ENCODE measurements at regions not wholly inside any gene's neighbourhood (a gene's known extent, or its start where the extent isn't known, plus 50 kb on each side); places are given as distances from the start of the nearest gene placed in this dataset.

DNA sequence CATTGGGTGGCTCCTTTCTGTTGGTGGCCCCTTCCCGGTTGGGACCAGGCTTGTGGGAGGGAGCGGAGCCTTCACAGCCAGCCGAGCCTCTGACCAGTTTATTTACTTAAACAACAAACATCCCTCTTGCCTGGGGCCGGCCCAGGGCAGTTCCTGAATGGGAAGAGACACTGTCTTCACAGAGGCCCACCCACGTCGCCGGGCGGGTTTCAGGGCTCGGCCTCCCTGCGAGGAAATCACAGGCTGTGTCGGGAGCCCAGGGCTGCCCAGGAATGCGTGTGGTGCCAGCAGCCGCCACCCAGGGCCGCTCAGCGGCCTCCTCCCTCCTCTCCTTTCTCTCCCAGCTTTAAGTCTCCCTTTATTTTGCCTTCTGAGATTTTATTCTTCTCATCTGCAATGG lies 132.5 kb downstream of the HSD17B3 start (continued):
- TF ChIP-seq, protein P1, sequence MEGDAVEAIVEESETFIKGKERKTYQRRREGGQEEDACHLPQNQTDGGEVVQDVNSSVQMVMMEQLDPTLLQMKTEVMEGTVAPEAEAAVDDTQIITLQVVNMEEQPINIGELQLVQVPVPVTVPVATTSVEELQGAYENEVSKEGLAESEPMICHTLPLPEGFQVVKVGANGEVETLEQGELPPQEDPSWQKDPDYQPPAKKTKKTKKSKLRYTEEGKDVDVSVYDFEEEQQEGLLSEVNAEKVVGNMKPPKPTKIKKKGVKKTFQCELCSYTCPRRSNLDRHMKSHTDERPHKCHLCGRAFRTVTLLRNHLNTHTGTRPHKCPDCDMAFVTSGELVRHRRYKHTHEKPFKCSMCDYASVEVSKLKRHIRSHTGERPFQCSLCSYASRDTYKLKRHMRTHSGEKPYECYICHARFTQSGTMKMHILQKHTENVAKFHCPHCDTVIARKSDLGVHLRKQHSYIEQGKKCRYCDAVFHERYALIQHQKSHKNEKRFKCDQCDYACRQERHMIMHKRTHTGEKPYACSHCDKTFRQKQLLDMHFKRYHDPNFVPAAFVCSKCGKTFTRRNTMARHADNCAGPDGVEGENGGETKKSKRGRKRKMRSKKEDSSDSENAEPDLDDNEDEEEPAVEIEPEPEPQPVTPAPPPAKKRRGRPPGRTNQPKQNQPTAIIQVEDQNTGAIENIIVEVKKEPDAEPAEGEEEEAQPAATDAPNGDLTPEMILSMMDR (conservative IDR thresholded peaks at IDR 0.05; ENCODE audit: low read depth in 2 of 2), result no peak
- TF ChIP-seq JUNB (IDR thresholded peaks at IDR 0.05; ENCODE audit: unreplicated experiment), result no peak
- no peak for TF ChIP-seq ZNF331 (CRISPR knock-in tag; IDR thresholded peaks at IDR 0.05; ENCODE audit: low read depth)
- TF ChIP-seq CREB1 (CRISPR knock-in tag; IDR thresholded peaks at IDR 0.05; ENCODE audit: low read depth), result no peak
- TF ChIP-seq STAT1 (IDR thresholded peaks at IDR 0.05; ENCODE audit: unreplicated experiment), result no peak
- TF ChIP-seq ZNF114 (CRISPR knock-in tag; IDR thresholded peaks at IDR 0.05), result no peak
- TF ChIP-seq EZH2phosphoT487 (IDR thresholded peaks at IDR 0.05; ENCODE audit: unreplicated experiment), result no peak
- no peak for TF ChIP-seq POLR2AphosphoS5 (IDR thresholded peaks at IDR 0.05; ENCODE audit: low read depth)
- no peak for TF ChIP-seq ETS1 (IDR thresholded peaks at IDR 0.05)
- no peak for TF ChIP-seq EZH2 (IDR thresholded peaks at IDR 0.05; ENCODE audit: low read depth, unreplicated experiment)
- TF ChIP-seq NANOG (IDR thresholded peaks at IDR 0.05; ENCODE audit: borderline replicate concordance), result no peak

- Mint-ChIP-seq H3K4me3 (no peak overlapping the region), H3K36me3 (ENCODE audit: low read depth) (no peaks in the 10 kb centered on the region), H3K27ac (no peak overlapping the region), H3K4me1 (peaks cover 19% of the 10 kb centered on the region), H3K27me3 (ENCODE audit: insufficient read depth, low read depth, poor library complexity) (peaks cover 3% of the 10 kb centered on the region), H3K9me3 (no peaks in the 10 kb centered on the region)
- Histone ChIP-seq H2AFZ (peak overlapping the region; percentile 98), H3K4me3 (peak overlapping the region; percentile 2; the same call in 1 of the 2 replicates), H3K79me2 (replicated peaks; ENCODE audit: insufficient read depth) (no peaks in the 10 kb centered on the region), H3K4me2 (peak overlapping the region; percentile 6), H3K27me3 (ENCODE audit: insufficient read depth) (no peaks in the 10 kb centered on the region), H3K4me1 (ENCODE audit: insufficient read depth) (peaks cover 13% of the 10 kb centered on the region), H3K36me3 (ENCODE audit: insufficient read depth) (no peaks in the 10 kb centered on the region), H3K27ac (ENCODE audit: low read depth) (peak overlapping the region; percentile 66; the same call in 1 of the 2 replicates), H4K20me1 (replicated peaks; ENCODE audit: insufficient read depth) (no peaks in the 10 kb centered on the region), H3F3A (replicated peaks; ENCODE audit: low read depth) (no peaks in the 10 kb centered on the region), H3K9me2 (ENCODE audit: insufficient read depth) (no peaks in the 10 kb centered on the region)
- ATAC-seq, result no peak; the same call in 2 of the 3 replicates
- DNase-seq (ENCODE audit: low spot score), result no peak
- TF ChIP-seq STAT1 (IDR thresholded peaks at IDR 0.05; ENCODE audit: unreplicated experiment), result no peak
- TF ChIP-seq, protein P2, sequence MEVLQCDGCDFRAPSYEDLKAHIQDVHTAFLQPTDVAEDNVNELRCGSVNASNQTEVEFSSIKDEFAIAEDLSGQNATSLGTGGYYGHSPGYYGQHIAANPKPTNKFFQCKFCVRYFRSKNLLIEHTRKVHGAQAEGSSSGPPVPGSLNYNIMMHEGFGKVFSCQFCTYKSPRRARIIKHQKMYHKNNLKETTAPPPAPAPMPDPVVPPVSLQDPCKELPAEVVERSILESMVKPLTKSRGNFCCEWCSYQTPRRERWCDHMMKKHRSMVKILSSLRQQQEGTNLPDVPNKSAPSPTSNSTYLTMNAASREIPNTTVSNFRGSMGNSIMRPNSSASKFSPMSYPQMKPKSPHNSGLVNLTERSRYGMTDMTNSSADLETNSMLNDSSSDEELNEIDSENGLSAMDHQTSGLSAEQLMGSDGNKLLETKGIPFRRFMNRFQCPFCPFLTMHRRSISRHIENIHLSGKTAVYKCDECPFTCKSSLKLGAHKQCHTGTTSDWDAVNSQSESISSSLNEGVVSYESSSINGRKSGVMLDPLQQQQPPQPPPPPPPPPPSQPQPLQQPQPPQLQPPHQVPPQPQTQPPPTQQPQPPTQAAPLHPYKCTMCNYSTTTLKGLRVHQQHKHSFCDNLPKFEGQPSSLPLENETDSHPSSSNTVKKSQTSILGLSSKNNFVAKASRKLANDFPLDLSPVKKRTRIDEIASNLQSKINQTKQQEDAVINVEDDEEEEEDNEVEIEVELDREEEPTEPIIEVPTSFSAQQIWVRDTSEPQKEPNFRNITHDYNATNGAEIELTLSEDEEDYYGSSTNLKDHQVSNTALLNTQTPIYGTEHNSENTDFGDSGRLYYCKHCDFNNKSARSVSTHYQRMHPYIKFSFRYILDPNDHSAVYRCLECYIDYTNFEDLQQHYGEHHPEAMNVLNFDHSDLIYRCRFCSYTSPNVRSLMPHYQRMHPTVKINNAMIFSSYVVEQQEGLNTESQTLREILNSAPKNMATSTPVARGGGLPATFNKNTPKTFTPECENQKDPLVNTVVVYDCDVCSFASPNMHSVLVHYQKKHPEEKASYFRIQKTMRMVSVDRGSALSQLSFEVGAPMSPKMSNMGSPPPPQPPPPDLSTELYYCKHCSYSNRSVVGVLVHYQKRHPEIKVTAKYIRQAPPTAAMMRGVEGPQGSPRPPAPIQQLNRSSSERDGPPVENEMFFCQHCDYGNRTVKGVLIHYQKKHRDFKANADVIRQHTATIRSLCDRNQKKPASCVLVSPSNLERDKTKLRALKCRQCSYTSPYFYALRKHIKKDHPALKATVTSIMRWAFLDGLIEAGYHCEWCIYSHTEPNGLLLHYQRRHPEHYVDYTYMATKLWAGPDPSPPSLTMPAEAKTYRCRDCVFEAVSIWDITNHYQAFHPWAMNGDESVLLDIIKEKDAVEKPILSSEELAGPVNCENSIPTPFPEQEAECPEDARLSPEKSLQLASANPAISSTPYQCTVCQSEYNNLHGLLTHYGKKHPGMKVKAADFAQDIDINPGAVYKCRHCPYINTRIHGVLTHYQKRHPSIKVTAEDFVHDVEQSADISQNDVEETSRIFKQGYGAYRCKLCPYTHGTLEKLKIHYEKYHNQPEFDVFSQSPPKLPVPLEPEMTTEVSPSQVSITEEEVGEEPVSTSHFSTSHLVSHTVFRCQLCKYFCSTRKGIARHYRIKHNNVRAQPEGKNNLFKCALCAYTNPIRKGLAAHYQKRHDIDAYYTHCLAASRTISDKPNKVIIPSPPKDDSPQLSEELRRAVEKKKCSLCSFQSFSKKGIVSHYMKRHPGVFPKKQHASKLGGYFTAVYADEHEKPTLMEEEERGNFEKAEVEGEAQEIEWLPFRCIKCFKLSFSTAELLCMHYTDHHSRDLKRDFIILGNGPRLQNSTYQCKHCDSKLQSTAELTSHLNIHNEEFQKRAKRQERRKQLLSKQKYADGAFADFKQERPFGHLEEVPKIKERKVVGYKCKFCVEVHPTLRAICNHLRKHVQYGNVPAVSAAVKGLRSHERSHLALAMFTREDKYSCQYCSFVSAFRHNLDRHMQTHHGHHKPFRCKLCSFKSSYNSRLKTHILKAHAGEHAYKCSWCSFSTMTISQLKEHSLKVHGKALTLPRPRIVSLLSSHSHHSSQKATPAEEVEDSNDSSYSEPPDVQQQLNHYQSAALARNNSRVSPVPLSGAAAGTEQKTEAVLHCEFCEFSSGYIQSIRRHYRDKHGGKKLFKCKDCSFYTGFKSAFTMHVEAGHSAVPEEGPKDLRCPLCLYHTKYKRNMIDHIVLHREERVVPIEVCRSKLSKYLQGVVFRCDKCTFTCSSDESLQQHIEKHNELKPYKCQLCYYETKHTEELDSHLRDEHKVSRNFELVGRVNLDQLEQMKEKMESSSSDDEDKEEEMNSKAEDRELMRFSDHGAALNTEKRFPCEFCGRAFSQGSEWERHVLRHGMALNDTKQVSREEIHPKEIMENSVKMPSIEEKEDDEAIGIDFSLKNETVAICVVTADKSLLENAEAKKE (CRISPR knock-in tag; IDR thresholded peaks at IDR 0.05), result no peak
- no peak for TF ChIP-seq JUNB (IDR thresholded peaks at IDR 0.05; ENCODE audit: unreplicated experiment)
- TF ChIP-seq, protein P3, sequence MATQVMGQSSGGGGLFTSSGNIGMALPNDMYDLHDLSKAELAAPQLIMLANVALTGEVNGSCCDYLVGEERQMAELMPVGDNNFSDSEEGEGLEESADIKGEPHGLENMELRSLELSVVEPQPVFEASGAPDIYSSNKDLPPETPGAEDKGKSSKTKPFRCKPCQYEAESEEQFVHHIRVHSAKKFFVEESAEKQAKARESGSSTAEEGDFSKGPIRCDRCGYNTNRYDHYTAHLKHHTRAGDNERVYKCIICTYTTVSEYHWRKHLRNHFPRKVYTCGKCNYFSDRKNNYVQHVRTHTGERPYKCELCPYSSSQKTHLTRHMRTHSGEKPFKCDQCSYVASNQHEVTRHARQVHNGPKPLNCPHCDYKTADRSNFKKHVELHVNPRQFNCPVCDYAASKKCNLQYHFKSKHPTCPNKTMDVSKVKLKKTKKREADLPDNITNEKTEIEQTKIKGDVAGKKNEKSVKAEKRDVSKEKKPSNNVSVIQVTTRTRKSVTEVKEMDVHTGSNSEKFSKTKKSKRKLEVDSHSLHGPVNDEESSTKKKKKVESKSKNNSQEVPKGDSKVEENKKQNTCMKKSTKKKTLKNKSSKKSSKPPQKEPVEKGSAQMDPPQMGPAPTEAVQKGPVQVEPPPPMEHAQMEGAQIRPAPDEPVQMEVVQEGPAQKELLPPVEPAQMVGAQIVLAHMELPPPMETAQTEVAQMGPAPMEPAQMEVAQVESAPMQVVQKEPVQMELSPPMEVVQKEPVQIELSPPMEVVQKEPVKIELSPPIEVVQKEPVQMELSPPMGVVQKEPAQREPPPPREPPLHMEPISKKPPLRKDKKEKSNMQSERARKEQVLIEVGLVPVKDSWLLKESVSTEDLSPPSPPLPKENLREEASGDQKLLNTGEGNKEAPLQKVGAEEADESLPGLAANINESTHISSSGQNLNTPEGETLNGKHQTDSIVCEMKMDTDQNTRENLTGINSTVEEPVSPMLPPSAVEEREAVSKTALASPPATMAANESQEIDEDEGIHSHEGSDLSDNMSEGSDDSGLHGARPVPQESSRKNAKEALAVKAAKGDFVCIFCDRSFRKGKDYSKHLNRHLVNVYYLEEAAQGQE (IDR thresholded peaks at IDR 0.05; ENCODE audit: unreplicated experiment), result no peak
- no peak for TF ChIP-seq NANOG (IDR thresholded peaks at IDR 0.05; ENCODE audit: borderline replicate concordance)
- no peak for TF ChIP-seq CREB1 (CRISPR knock-in tag; IDR thresholded peaks at IDR 0.05; ENCODE audit: low read depth)
- no peak for TF ChIP-seq ZNF331 (CRISPR knock-in tag; IDR thresholded peaks at IDR 0.05; ENCODE audit: low read depth)
- no peak for TF ChIP-seq ZNF114 (CRISPR knock-in tag; IDR thresholded peaks at IDR 0.05)
Observed at GRCh38 chr9:96168882-96169281, 133.1 kb downstream of the HSD17B3 start.
